Hepatocyte (in vitro differentiated cells): ENCODE measurements at regions not wholly inside any gene's neighbourhood (a gene's known extent, or its start where the extent isn't known, plus 50 kb on each side); places are given as distances from the start of the nearest gene placed in this dataset.

Experiments used
- DNase-seq: peaks from one replicate; pipeline ENCODE4 v3.0.0-alpha.2; 2016; ENCODE audit warnings: low spot score
- H2AFZ ChIP-seq: fragments of 200-600 bp; sonication (generic); 2 replicates; pipeline ENCODE4 v1.6.0; 2016; ENCODE audit warnings: antibody characterized with exemption, mild to moderate bottlenecking
- H3K27ac ChIP-seq: fragments of 200-600 bp; sonication (generic); 2 replicates; pipeline ENCODE4 v1.5.1; 2016; ENCODE audit warnings: mild to moderate bottlenecking
- H3K27me3 ChIP-seq: fragments of 200-600 bp; sonication (generic); 2 replicates; pipeline ENCODE4 v1.6.1; 2016
- H3K36me3 ChIP-seq: fragments of 200-600 bp; sonication (generic); replicated peaks from 2 replicates; pipeline ENCODE4 v1.5.1; 2016; ENCODE audit warnings: low read depth; ENCODE audit not compliant: insufficient read depth
- H3K4me1 ChIP-seq: fragments of 200-600 bp; sonication (generic); 2 replicates; pipeline ENCODE4 v1.5.1; 2016; ENCODE audit warnings: mild to moderate bottlenecking, moderate library complexity; ENCODE audit not compliant: insufficient read depth
- H3K4me2 ChIP-seq: fragments of 200-600 bp; sonication (generic); 2 replicates; pipeline ENCODE4 v1.6.0; 2016
- H3K4me3 ChIP-seq: fragments of 200-600 bp; sonication (generic); 2 replicates; pipeline ENCODE4 v1.5.1; 2016; ENCODE audit warnings: mild to moderate bottlenecking
- H3K79me2 ChIP-seq: fragments of 200-600 bp; sonication (generic); 2 replicates; pipeline ENCODE4 v1.6.0; 2017; ENCODE audit warnings: mild to moderate bottlenecking
- H3K9me2 ChIP-seq: fragments of 200-600 bp; sonication (generic); replicated peaks from 2 replicates; pipeline ENCODE4 v1.6.0; 2017; ENCODE audit warnings: mild to moderate bottlenecking; ENCODE audit not compliant: insufficient read depth
- H3K9me3 ChIP-seq: fragments of 200-600 bp; sonication (generic); 2 replicates; pipeline ENCODE4 v1.5.1; 2016; ENCODE audit warnings: low read depth, mild to moderate bottlenecking
- H4K20me1 ChIP-seq: fragments of 200-600 bp; sonication (generic); 2 replicates; pipeline ENCODE4 v1.6.0; 2016; ENCODE audit warnings: mild to moderate bottlenecking; ENCODE audit not compliant: insufficient read depth, poor library complexity, severe bottlenecking
- EZH2 ChIP-seq: fragments of 200-600 bp; sonication (generic); IDR thresholded peaks from 2 replicates; pipeline ENCODE4 v1.6.1; 2016; ENCODE audit warnings: antibody characterized with exemption, mild to moderate bottlenecking, borderline replicate concordance
- EZH2phosphoT487 ChIP-seq: fragments of 200-600 bp; sonication (generic); IDR thresholded peaks from one replicate; pipeline ENCODE4 v1.6.1; 2018; ENCODE audit warnings: antibody characterized with exemption, mild to moderate bottlenecking, low read depth, moderate library complexity; ENCODE audit not compliant: unreplicated experiment, severe bottlenecking
- WGBS: methylation state at CpG from one replicate; pipeline ENCODE4 v1.1.6; 2016; ENCODE audit warnings: low lambda C conversion rate; ENCODE audit errors: missing lambda C conversion rate; 5-methylcytosine and 5-hydroxymethylcytosine counted together
- TF ChIP-seq, protein P1 (sequence below): fragments of 200-600 bp; sonication (generic); IDR thresholded peaks from 2 replicates; pipeline ENCODE4 v1.5.1; 2016; ENCODE audit warnings: antibody characterized with exemption, mild to moderate bottlenecking; ENCODE audit not compliant: poor library complexity

- Histone ChIP-seq H3K9me2 (no peaks in the 10 kb centered on the region), H3K4me1 (no peaks in the 10 kb centered on the region), H3K79me2 (no peaks in the 10 kb centered on the region), H3K36me3 (no peaks in the 10 kb centered on the region), H3K27me3 (no peaks in the 10 kb centered on the region), H3K27ac (no peak overlapping the region), H3K4me2 (no peak overlapping the region), H3K4me3 (no peak overlapping the region), H2AFZ (no peak overlapping the region), H3K9me3 (peaks cover 4% of the 10 kb centered on the region), H4K20me1 (no peaks in the 10 kb centered on the region)
- no peak for TF ChIP-seq EZH2
- no peak for TF ChIP-seq EZH2phosphoT487
- TF ChIP-seq, protein P1, sequence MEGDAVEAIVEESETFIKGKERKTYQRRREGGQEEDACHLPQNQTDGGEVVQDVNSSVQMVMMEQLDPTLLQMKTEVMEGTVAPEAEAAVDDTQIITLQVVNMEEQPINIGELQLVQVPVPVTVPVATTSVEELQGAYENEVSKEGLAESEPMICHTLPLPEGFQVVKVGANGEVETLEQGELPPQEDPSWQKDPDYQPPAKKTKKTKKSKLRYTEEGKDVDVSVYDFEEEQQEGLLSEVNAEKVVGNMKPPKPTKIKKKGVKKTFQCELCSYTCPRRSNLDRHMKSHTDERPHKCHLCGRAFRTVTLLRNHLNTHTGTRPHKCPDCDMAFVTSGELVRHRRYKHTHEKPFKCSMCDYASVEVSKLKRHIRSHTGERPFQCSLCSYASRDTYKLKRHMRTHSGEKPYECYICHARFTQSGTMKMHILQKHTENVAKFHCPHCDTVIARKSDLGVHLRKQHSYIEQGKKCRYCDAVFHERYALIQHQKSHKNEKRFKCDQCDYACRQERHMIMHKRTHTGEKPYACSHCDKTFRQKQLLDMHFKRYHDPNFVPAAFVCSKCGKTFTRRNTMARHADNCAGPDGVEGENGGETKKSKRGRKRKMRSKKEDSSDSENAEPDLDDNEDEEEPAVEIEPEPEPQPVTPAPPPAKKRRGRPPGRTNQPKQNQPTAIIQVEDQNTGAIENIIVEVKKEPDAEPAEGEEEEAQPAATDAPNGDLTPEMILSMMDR, result no peak
- DNase-seq, result no peak
- 45% methylated on average over 1 of the region's 1 CpG for WGBS
Observed at GRCh38 chr1:187157115-187157514, 328.4 kb downstream of the PLA2G4A start.

DNA sequence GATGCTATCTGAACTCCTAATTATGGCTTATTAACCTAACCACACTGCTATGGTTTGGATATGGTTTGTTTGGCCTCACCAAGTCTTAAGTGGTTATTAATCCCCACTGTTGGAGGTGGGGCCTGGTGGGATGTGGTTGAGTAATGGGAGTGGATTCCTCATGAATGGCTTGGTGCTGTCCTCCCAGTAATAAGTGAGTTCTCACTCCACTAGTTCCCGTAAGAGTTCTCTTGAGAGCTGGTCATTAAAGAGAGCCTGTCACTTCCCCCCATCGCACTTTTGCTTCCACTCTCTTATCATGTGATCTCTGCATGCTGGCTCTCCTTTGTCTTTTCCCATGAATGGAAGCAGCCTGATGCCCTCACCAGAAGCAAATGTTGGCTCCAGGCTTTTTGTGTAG is 328.8 kb downstream of the PLA2G4A start:
- no peaks in the 10 kb centered on the region for H3K36me3 ChIP-seq
- no peaks in the 10 kb centered on the region for H3K27me3 ChIP-seq
- H3K27ac ChIP-seq, result no peak overlapping the region
- no peaks in the 10 kb centered on the region for H3K4me1 ChIP-seq
- H4K20me1 ChIP-seq, result no peaks in the 10 kb centered on the region
- TF ChIP-seq EZH2phosphoT487 (no peak), EZH2 (no peak)
- TF ChIP-seq, protein P1, result no peak
- no peak for DNase-seq
- H3K4me2 ChIP-seq, result no peak overlapping the region
- no peaks in the 10 kb centered on the region for H3K79me2 ChIP-seq
- peaks cover 3% of the 10 kb centered on the region for H3K9me3 ChIP-seq
- H3K4me3 ChIP-seq, result no peak overlapping the region
- no peaks in the 10 kb centered on the region for H3K9me2 ChIP-seq
- no peak overlapping the region for H2AFZ ChIP-seq
- WGBS, result 23% methylated on average over 2 of the region's 2 CpGs

DNA sequence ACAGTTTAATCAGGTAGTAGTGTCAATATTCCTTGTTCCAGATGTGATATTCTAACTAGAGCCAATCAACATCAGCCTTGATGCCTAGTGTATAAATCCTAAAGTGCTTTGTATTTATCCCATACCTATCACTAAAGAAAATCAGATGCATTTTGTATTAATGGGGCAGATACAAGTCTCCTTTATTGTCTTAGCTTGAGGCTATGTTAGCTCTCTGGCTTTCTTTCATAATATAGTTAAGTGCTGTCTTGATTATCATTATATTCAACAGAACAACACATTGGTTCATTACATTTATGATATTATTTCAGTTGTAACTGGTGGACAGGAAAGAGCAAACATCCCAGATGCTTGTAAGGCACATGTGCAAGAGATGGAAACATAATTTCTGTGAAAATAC is 338.8 kb downstream of the PLA2G4A start:
- no peaks in the 10 kb centered on the region for H3K4me1 ChIP-seq
- no peaks in the 10 kb centered on the region for H4K20me1 ChIP-seq
- H3K36me3 ChIP-seq, result no peaks in the 10 kb centered on the region
- no peaks in the 10 kb centered on the region for H3K9me2 ChIP-seq
- H3K79me2 ChIP-seq, result no peaks in the 10 kb centered on the region
- TF ChIP-seq EZH2phosphoT487 (no peak), EZH2 (no peak)
- TF ChIP-seq, protein P1, result no peak
- H3K27ac ChIP-seq, result no peak overlapping the region
- no peak overlapping the region for H3K4me3 ChIP-seq
- no peak for DNase-seq
- H3K4me2 ChIP-seq, result no peak overlapping the region
- H3K27me3 ChIP-seq, result no peaks in the 10 kb centered on the region
- no peaks in the 10 kb centered on the region for H3K9me3 ChIP-seq
- no peak overlapping the region for H2AFZ ChIP-seq

DNA sequence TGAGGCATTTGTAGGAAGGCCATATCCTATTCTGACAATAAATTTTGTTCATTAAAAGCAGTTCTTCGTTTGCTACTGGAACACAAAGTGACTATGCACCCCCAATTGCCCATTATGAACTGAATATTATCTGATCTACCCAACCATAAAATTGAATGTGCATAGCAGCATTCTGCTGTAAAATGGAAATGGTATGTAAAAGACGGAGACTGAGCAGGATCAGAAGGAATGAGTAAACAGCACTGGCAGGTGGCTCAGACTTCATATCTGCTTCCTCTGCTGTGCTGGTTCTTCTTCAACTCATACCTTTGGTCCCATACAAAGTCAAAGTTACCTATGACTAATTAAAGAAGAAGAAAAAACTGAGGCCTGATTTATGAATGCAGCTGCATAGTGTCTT is 339.5 kb downstream of the PLA2G4A start:
- Histone ChIP-seq H4K20me1 (no peaks in the 10 kb centered on the region), H3K9me2 (no peaks in the 10 kb centered on the region), H2AFZ (no peak overlapping the region), H3K9me3 (no peaks in the 10 kb centered on the region), H3K4me1 (no peaks in the 10 kb centered on the region), H3K27me3 (no peaks in the 10 kb centered on the region), H3K4me2 (no peak overlapping the region), H3K36me3 (no peaks in the 10 kb centered on the region), H3K27ac (no peak overlapping the region), H3K79me2 (no peaks in the 10 kb centered on the region), H3K4me3 (no peak overlapping the region)
- TF ChIP-seq EZH2phosphoT487 (no peak), EZH2 (no peak)
- TF ChIP-seq, protein P1, result no peak
- WGBS, result 75% methylated on average over 2 of the region's 2 CpGs
- no peak for DNase-seq
